Inferior parietal cortex (tissue), 1 donor: ENCODE measurements at regions not wholly inside any gene's neighbourhood (a gene's known extent, or its start where the extent isn't known, plus 50 kb on each side); places are given as distances from the start of the nearest gene placed in this dataset.

ENCODE experiments used
- DNase-seq: peaks from one replicate; pipeline ENCODE4 v3.0.0-alpha.2; 2016; ENCODE audit errors: extremely low spot score

DNA sequence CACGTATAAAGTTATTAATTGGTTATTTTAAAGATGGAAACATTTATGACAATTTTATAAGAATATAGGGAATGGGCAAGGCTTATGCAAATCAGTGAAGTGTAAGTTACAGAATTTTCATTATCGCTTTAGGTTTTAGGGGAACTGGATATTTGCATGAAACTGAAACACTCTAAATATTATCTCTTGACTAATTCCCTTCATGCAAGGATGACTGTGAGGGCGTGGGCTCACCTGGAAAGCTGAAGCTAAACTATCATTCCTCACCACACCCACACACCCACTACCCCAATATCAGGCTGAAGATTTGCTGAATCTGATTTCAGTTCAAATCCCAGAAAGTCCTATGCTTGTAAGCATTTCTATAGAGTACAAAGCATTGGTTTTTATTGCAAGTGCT, 81.7 kb upstream of the ARHGAP24 start:
- DNase-seq = no peak

DNA sequence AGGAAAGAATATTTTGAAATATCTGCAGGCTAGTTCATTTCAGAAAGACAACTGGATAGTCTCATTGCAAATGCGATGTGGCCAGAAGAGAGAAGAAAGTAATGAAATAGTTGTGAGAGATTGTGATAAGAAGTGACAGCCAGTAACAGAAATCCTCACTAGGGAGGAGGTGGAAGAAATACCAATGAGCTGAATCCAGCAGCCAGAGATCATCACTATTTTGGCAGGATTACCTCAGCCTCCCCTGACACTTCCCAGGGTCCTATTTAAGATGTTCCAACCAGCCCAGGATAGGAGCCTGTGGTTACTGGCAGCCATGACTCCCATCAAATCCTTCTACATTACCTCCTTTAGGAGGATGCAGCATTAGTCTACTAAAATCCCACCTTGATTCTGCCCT, 76.7 kb upstream of the ARHGAP24 start:
- no peak for DNase-seq

DNA sequence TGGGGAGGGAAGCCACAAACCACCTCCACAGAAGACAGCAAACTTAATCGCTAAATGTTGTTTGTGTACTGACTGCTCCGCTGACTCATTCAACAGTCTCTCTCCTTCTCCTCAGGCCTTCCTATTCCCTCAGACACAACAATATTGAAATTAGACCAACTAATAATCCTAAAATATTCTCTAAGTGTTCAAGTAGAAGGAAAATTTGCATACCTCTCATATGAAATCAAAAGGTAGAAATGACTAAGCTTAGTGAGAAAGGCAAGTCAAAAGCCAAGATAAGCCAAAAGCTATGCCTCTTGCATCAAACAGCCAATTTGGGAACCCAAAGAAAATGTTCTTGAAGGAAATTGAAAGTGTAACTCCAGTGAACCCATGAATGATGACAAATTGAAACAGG, 75.7 kb upstream of the ARHGAP24 start:
- no peak for DNase-seq

DNA sequence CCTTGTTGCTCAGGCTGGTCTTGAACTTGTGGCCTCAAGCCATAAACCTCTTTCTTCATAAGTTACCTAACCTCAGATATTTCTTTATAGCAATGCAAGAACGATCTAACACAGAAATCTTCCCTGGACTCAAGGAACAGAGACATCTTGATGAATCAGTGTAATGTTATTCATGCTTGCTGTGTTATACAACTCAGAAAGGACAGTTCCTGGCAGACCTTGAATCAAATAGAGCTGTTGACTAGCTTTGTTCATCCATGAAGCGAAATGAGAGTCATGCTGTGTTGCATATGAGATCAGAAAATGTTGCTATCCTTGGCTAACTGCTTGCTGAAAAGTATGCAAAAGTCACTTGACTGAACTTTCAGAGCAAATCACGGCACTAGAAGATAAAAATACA, 72.6 kb upstream of the ARHGAP24 start:
- no peak for DNase-seq

DNA sequence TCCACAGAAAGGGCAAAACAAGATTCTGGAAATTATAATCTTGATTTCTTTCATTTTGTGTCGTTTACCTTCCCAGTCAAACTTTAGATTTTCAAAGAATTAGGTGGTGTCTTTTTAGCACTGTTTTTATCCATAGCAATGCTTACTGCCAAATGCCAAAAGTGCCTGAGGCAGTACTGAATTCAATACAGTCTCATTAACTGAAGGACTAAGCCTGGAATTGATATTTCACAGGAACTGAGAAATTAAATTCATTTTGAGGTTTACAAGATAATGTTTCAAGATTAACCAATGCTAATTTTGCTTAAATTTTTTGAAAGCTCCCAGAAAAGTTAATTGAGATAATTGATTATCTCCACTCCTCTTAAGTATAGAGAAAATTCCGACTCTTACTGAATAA, 68.8 kb upstream of the ARHGAP24 start:
- DNase-seq = no peak

DNA sequence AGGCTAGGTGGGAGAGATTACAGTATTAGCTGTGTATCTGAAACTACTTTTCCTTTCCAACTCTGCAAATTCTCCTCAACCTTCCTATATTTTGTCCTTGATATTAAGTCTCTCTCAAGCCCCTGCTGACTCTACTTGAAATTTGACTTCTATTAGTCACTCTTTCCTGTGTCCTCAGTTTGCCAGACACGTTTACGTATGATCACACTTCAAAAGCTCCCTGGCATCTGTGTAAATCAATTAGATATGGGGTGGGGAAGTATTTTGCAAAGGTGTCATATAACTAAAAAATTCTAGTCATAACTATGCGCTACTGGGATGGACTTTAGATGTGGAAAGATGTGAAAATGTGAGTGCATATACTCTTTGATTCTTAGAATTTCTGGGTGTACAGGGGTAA, 67.4 kb upstream of the ARHGAP24 start:
- DNase-seq = no peak

DNA sequence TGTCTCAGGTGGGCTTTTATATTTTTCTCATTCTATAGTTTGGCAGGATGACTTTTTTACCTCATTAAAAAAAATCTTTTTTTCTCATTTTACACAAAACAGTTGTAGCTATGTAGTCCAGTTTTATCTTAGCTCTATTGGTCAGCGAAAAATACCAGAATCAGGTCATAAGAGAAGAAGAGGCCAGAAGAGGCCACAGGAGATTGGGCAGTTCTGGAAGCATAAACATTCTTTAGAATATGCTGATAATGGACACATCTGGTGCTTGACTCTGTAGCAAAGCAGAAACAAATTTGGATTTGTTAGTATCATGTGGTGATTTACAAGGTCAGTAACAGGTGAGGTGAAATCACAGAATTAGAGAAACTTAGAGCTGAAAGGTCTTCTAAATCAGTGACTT, 66.6 kb upstream of the ARHGAP24 start:
- no peak for DNase-seq

DNA sequence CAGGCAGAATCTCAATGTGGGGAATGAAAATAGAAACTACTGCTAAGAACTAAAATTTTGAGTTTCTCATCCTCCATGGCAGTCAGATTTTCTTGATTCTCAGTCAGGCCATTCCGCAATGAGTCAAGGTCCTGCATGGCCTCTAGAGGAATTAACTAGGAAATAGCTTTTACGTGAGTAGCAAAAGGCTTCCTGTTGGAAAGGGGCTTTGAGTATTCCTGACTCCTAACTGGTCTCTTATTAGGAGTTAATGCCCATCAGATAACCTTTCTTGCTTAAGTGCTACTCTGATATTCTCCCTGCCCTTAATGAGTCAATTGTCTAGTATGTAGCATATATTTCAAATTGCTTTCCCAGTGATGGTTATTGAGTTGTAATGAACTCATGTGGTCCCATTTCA, 65.7 kb upstream of the ARHGAP24 start:
- no peak for DNase-seq

DNA sequence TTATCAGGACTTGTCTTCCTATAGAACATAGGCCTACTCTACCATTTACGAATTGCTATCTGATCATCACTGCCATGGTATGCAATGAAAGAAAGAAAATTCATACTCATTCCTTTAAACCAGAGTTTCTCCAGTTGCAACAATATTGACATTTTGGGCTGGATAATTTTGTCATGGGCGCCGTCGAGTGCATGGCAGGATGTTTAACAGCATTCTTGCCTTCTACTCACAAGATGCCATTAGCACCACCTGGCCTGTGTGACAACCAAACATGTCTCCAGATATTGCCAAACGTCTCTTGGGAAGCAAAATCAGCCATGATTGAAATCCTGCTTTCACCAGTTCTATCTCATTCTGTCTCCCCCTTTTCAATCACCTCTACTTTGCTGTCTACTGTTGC, 63.6 kb upstream of the ARHGAP24 start:
- no peak for DNase-seq

DNA sequence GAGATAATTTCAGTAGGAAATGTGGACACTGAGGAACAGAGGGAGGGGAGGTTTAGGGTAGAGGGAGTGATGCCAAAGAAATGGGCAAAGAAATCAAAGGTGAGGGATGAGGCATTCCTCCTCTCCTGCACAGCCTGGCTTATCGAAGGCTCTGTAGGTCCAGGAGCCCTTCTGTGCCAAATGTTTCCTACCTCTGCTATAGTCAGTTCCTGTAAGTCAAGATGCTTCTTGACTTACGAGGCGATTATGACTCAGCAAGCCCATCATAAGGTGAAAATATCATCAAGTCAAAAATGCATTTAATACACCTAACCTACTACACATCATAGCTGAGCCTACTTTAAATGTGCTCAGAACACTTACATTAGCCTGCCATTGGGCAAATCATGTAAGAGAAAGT, 60.0 kb upstream of the ARHGAP24 start:
- DNase-seq = no peak

DNA sequence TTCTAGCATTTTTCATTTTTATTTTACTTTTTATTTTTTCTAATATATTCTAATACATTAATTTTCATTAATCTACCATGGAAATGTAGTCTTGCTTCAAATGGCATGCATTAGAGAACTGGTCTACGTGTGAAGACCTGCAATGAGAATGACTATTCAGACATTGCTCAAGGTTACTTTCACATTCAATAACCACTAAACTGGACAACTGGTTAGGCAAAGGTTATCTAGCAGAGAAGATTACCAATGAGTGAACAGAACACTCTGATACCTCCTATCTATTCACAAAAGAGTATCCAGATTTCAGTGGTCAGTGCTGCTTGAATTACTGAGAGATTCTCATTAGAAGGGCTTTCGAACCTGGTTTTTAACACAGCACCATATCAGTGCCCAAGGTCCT, 58.9 kb upstream of the ARHGAP24 start:
- no peak for DNase-seq

DNA sequence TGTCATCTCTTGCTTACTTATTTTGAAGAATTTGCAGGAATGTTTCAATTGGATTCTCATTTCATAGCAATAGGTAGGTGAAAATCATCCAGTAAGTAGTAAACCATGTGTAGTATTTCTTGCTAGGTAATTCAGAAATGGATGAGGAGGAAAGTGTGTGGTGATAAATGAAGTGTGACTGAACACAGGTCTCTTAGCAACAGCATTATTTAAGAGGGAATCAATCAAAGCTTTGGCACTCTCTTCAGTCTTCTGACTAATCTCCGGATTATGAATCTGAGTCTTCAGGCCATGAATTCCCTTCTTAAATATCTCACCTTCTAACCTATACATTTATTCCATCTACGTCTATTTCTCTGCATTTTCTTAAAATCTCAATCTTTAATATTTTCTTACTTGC, 55.8 kb upstream of the ARHGAP24 start:
- no peak for DNase-seq

DNA sequence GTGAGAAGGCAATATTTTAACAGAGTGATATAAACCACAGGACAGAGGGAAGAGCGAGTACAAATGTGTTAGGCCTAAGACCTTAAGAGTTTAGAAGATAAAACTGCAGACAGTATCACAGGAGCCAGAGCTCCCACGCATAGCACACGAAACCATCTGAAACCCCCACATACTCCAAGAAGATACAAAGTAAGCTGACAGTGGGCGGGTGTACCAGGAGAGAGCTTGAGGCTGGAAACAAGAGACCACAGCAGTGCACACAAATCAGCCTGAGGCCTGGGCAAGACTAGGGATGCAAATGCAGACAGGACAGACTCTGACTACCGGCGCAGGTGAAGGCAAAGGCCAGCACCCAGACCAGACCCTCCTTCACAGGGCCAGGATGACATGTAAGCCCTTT, 54.1 kb upstream of the ARHGAP24 start:
- peak; percentile 9 for DNase-seq

DNA sequence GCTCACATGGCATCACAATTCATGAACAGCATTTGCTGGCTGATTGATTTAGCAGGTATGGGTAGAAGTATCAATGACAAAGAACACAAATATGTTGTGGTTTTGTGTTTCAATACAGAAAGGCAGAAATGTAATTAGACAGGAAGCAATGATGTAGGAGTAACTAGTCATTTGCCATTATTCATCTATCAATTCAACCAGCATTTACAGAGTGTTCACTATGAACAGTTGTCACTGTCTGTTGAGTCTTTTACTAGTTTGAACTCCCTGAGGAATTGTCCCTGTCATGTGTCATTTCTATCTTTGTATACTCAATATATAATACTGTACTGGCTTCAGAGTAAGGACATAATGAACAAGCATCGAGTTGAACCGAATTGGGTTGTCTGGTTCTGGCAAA, 51.5 kb upstream of the ARHGAP24 start:
- no peak for DNase-seq
